ENCODE measurements at regions not wholly inside any gene's neighbourhood (a gene's known extent, or its start where the extent isn't known, plus 50 kb on each side); places are given as distances from the start of the nearest gene placed in this dataset.
"Not testable (repeated sequence)": the region's sequence is repeated elsewhere in the genome, so short reads cannot be mapped to it uniquely, and the experiment has no call there.

DNA sequence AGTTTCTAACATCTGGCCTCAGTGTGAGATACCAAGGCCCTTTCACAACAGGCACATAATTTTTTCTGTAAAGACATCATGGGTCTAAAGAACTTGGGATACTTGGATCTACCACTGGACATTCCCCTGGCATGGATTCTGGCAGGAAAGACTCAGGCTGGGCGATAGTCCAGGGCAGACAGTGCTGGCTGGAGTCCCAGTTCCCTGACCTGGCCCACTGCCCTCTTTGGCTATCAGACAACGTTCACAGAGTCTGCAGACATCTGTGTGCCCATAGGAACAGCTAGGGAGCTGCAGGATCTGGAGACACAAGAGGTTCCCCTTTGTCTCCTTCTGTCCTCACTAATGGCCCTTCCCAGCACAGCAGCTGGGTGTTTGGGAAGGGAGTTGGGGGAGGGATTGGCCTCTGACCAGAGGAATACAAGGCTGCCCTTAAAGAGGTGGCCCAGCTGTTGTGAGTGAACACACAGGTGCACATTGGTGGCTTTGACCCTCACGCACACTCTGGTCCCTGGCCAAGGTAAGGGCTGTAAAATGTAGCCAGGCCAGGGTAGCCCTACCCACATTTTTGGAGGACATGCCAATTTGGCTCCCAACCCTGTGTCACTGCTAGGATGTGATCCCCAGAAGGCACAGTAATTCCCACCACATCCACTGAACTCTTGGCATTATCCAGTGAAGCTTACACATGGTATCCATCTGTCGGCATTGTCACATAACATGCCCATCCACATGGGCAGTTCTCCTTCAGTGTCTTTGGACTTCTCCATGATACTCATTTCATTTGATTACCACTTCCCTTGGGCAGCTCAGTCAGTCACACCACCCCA lies 72.3 kb downstream of the SOX3 start:
- no peak overlapping the region for H3K4me3 Mint-ChIP-seq (ENCODE audit: unreplicated experiment)
- no peak for DNase-seq (ENCODE audit: low spot score)
- no peaks in the 10 kb centered on the region for H3K4me1 Mint-ChIP-seq (ENCODE audit: unreplicated experiment)
- H3K9me3 Mint-ChIP-seq (ENCODE audit: unreplicated experiment) = no peaks in the 10 kb centered on the region
- H3K36me3 Mint-ChIP-seq (ENCODE audit: low read depth, unreplicated experiment) = no peaks in the 10 kb centered on the region
- H3K27me3 Mint-ChIP-seq (ENCODE audit: unreplicated experiment) = peaks cover 1% of the 10 kb centered on the region
- TF ChIP-seq, protein P1, sequence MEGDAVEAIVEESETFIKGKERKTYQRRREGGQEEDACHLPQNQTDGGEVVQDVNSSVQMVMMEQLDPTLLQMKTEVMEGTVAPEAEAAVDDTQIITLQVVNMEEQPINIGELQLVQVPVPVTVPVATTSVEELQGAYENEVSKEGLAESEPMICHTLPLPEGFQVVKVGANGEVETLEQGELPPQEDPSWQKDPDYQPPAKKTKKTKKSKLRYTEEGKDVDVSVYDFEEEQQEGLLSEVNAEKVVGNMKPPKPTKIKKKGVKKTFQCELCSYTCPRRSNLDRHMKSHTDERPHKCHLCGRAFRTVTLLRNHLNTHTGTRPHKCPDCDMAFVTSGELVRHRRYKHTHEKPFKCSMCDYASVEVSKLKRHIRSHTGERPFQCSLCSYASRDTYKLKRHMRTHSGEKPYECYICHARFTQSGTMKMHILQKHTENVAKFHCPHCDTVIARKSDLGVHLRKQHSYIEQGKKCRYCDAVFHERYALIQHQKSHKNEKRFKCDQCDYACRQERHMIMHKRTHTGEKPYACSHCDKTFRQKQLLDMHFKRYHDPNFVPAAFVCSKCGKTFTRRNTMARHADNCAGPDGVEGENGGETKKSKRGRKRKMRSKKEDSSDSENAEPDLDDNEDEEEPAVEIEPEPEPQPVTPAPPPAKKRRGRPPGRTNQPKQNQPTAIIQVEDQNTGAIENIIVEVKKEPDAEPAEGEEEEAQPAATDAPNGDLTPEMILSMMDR (IDR thresholded peaks at IDR 0.05; ENCODE audit: unreplicated experiment) = no peak
- H3K27ac Mint-ChIP-seq (ENCODE audit: unreplicated experiment) = no peak overlapping the region

DNA sequence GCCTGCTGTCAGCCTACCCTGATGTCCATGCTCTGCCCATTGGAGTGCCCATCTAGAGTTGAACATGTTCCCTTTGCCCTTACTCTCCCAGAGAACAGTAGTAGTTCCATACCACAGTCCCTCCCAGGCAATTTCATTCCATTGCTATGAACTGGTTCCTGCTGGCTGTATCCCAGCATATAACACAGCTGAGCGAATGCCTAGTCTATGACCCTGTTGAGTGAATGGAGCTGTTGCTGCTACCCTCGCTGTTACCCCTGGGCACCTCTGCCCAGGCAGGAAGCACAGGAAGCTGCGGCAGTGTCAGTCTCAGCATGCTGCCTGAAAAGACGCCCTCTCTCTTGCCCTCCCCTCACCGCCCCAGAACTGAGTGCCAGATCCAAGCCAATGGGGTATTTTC lies 73.3 kb downstream of the SOX3 start:
- Mint-ChIP-seq H3K9me3 (ENCODE audit: unreplicated experiment) (no peaks in the 10 kb centered on the region), H3K27me3 (ENCODE audit: unreplicated experiment) (peaks cover 1% of the 10 kb centered on the region), H3K36me3 (ENCODE audit: low read depth, unreplicated experiment) (no peaks in the 10 kb centered on the region), H3K4me3 (ENCODE audit: unreplicated experiment) (no peak overlapping the region), H3K27ac (ENCODE audit: unreplicated experiment) (no peak overlapping the region), H3K4me1 (ENCODE audit: unreplicated experiment) (no peaks in the 10 kb centered on the region)
- TF ChIP-seq, protein P1 (IDR thresholded peaks at IDR 0.05; ENCODE audit: unreplicated experiment) = no peak
- no peak for DNase-seq (ENCODE audit: low spot score)

DNA sequence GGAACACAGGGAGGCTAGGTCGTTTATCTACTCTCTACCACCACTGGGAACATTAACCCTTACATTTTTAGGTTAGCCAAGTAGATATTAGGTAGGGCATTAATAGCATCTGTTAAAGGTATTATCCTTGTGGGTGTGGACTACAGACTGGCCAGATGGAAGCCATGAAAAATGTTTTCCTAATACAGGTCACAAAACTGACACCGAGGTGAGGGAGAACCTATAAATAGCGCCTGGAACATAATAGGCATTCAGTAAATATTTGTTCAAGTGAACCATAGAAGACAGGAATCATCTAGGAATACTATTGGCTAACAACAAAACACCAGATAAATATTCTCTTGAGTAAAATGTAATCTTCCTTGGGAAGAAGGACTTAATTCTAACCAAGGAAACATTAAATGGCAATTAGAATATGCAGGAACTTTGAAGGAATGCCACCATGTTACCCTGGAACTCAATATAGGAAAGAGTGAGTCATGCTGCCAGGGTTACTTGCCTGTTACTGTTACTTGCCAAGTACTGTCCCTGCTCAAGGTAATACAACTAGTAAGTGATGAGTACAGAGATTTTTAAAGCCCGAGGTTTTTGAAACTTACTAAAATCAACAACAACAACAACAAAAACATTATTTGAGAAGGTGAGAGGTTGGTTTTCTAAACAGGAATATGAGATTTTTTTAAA lies 79.0 kb downstream of the SOX3 start:
- Mint-ChIP-seq H3K4me3 (ENCODE audit: unreplicated experiment) (no peak overlapping the region), H3K9me3 (ENCODE audit: unreplicated experiment) (no peaks in the 10 kb centered on the region), H3K36me3 (ENCODE audit: low read depth, unreplicated experiment) (no peaks in the 10 kb centered on the region), H3K27me3 (ENCODE audit: unreplicated experiment) (no peaks in the 10 kb centered on the region), H3K27ac (ENCODE audit: unreplicated experiment) (no peak overlapping the region), H3K4me1 (ENCODE audit: unreplicated experiment) (no peaks in the 10 kb centered on the region)
- TF ChIP-seq, protein P1 (IDR thresholded peaks at IDR 0.05; ENCODE audit: unreplicated experiment) = no peak
- DNase-seq (ENCODE audit: low spot score) = no peak

DNA sequence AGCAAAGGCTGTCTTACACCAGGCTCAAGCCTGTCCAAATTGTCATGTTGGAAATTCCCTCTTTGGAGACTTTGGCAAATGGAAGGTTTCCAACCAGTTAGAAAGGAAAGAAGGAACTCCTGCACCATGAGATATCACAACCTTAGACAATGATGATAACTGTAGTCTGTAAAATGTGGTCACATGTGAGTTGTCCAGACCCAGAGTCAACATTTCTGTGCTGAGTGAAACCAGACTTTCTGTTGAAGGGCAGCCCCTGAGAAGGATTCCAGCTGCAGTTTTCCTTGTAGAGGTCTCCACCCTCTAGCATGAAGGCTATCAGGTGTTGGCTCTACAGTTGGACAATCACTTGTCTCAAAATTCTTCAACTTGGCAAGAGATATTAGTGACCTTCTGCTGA lies 82.4 kb downstream of the SOX3 start:
- no peaks in the 10 kb centered on the region for H3K27me3 Mint-ChIP-seq (ENCODE audit: unreplicated experiment)
- TF ChIP-seq, protein P1 (IDR thresholded peaks at IDR 0.05; ENCODE audit: unreplicated experiment) = no peak

DNA sequence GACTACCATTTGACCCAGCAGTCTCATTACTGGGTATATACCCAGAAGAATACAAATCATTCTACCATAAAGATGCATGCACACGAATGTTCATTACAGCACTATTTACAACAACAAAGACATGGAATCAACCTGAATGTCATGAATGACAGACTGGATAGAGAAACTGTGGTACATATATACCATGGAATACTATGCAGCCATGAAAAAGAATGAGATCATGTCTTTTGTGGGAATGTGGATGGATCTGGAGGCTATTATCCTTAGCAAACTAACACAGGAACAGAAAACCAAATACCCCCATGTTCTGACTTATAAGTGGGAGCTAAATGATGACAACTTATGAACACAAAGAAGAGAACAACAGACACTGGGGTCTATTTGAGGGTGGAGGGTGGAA lies 102.7 kb downstream of the SOX3 start:
- H3K27ac Mint-ChIP-seq (ENCODE audit: unreplicated experiment); DNase-seq (ENCODE audit: low spot score); H3K4me3 Mint-ChIP-seq (ENCODE audit: unreplicated experiment); H3K36me3 Mint-ChIP-seq (ENCODE audit: low read depth, unreplicated experiment); H3K27me3 Mint-ChIP-seq (ENCODE audit: unreplicated experiment); H3K4me1 Mint-ChIP-seq (ENCODE audit: unreplicated experiment); H3K9me3 Mint-ChIP-seq (ENCODE audit: unreplicated experiment): not testable (repeated sequence)

More for the DNA sequence above, 82.4 kb downstream of the SOX3 start:
- no peaks in the 10 kb centered on the region for H3K4me1 Mint-ChIP-seq (ENCODE audit: unreplicated experiment)
- no peaks in the 10 kb centered on the region for H3K36me3 Mint-ChIP-seq (ENCODE audit: low read depth, unreplicated experiment)
- H3K27ac Mint-ChIP-seq (ENCODE audit: unreplicated experiment) = no peak overlapping the region
- no peak overlapping the region for H3K4me3 Mint-ChIP-seq (ENCODE audit: unreplicated experiment)
- H3K9me3 Mint-ChIP-seq (ENCODE audit: unreplicated experiment) = no peaks in the 10 kb centered on the region
- DNase-seq (ENCODE audit: low spot score) = no peak

DNA sequence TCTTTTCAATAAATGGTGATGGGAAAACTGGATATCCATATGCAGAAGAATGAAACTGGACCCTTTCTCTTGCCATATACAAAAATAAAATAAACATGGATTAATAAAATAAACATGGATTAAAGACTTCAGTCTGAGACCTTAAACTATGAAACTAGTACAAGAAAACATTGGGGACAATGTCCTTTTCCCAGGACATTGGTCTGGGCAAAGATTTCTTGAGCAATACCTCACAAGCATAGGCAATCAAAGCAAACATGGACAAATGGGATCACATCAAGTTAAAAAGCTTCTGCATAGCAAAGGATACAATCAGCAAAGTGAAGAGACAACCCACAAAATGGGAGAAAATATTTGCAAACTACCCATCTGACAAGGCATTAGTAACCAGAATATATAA lies 108.5 kb downstream of the SOX3 start:
- not testable (repeated sequence) for H3K9me3 Mint-ChIP-seq (ENCODE audit: unreplicated experiment); DNase-seq (ENCODE audit: low spot score); H3K27ac Mint-ChIP-seq (ENCODE audit: unreplicated experiment); H3K27me3 Mint-ChIP-seq (ENCODE audit: unreplicated experiment); H3K4me1 Mint-ChIP-seq (ENCODE audit: unreplicated experiment); H3K36me3 Mint-ChIP-seq (ENCODE audit: low read depth, unreplicated experiment); H3K4me3 Mint-ChIP-seq (ENCODE audit: unreplicated experiment)
